ENCODE measurements at regions not wholly inside any gene's neighbourhood (a gene's known extent, or its start where the extent isn't known, plus 50 kb on each side); places are given as distances from the start of the nearest gene placed in this dataset.

- peaks cover 9% of the 10 kb centered on the region; the same call in 1 of the 3 replicates for H3K4me1 ChIP-seq
- no peak overlapping the region for H3K4me3 ChIP-seq
- ATAC-seq (peak; percentile 71 to 73; a peak in 4 of 6 replicates), FAIRE-seq (no peak), DNase-seq (ENCODE audit: low read depth in 1 of 2, low spot score in 1 of 2) (peak; percentile 8 to 44)
- no peaks in the 10 kb centered on the region for H3K9me3 ChIP-seq
- TF ChIP-seq JUN (IDR thresholded peaks at IDR 0.05) (no peak), BHLHE40 (IDR thresholded peaks at IDR 0.05; ENCODE audit: low read depth, low read length) (no peak), ZFP36 (IDR thresholded peaks at IDR 0.05; ENCODE audit: borderline replicate concordance, partially characterized antibody) (no peak), FOSB (CRISPR knock-in tag; IDR thresholded peaks at IDR 0.05) (no peak), GATA3 (IDR thresholded peaks at IDR 0.05; ENCODE audit: borderline replicate concordance) (peak; percentile 78)
- ChIA-PET CTCF (interaction anchor here (1.6 kb wide), 1 partner anchor 17 kb away, joined by 4 read pairs; no protein-coding TSS in a partner anchor), POLR2A (no interaction called here)
- 0 out of 3 replicates have a peak overlapping the region, but pooled peaks have one; percentile 12 for H3K4me2 ChIP-seq
- H3K27ac ChIP-seq: no peak overlapping the region
Observed at GRCh38 chr5:125326150-125326510, 579.7 kb upstream of the ZNF608 start.

- no peaks in the 10 kb centered on the region for H3K9me3 ChIP-seq
- ChIA-PET POLR2A (no interaction called here), CTCF (no interaction called here)
- no peak overlapping the region for H3K4me3 ChIP-seq
- no peak for DNase-seq (ENCODE audit: low read depth in 1 of 2, low spot score in 1 of 2)
- H3K27ac ChIP-seq: no peak overlapping the region
- WGBS (ENCODE audit: missing lambda C conversion rate): 79% methylated on average over 3 of the region's 3 CpGs
- no peak for ATAC-seq
- no peak overlapping the region for H3K4me2 ChIP-seq
- H3K4me1 ChIP-seq: peaks cover 9% of the 10 kb centered on the region; the same call in 1 of the 3 replicates
- no peak for FAIRE-seq
- no peak for TF ChIP-seq FOXS1 (CRISPR knock-in tag; IDR thresholded peaks at IDR 0.05)
- TF ChIP-seq PBX3 (IDR thresholded peaks at IDR 0.05): no peak
- no peak for TF ChIP-seq EP300 (IDR thresholded peaks at IDR 0.05)
- TF ChIP-seq BHLHE40 (IDR thresholded peaks at IDR 0.05; ENCODE audit: low read depth, low read length): no peak
- no peak for TF ChIP-seq HEYL (CRISPR knock-in tag; IDR thresholded peaks at IDR 0.05)
- no peak for TF ChIP-seq SREBF2 (IDR thresholded peaks at IDR 0.05)
- TF ChIP-seq HES2 (IDR thresholded peaks at IDR 0.05): no peak
- TF ChIP-seq HMGXB4 (CRISPR knock-in tag; IDR thresholded peaks at IDR 0.05; ENCODE audit: borderline replicate concordance): no peak
- no peak for TF ChIP-seq ESRRA (IDR thresholded peaks at IDR 0.05; ENCODE audit: borderline replicate concordance, low read length)
- TF ChIP-seq EHMT2 (IDR thresholded peaks at IDR 0.05; ENCODE audit: low read depth): no peak
- TF ChIP-seq EHF (CRISPR knock-in tag; IDR thresholded peaks at IDR 0.05): no peak
- no peak for TF ChIP-seq ZNF302 (CRISPR knock-in tag; IDR thresholded peaks at IDR 0.05)
- no peak for TF ChIP-seq GATA3 (IDR thresholded peaks at IDR 0.05; ENCODE audit: borderline replicate concordance)
- TF ChIP-seq RARB (CRISPR knock-in tag; IDR thresholded peaks at IDR 0.05): no peak
- TF ChIP-seq RCOR1 (IDR thresholded peaks at IDR 0.05; ENCODE audit: low read depth, low read length): no peak
- no peak for TF ChIP-seq PHF8 (IDR thresholded peaks at IDR 0.05; ENCODE audit: borderline replicate concordance, low read depth)
- no peak for TF ChIP-seq FOSB (CRISPR knock-in tag; IDR thresholded peaks at IDR 0.05)
Observed at GRCh38 chr5:125327676-125328075, 581.2 kb upstream of the ZNF608 start.

GRCh38 chr5:125331987-125332598, 585.7 kb upstream of the ZNF608 start:
- 79% methylated on average over 1 of the region's 1 CpG for WGBS (ENCODE audit: missing lambda C conversion rate)
- ChIA-PET CTCF (no interaction called here), POLR2A (no interaction called here)
- TF ChIP-seq POLR2AphosphoS2 (conservative IDR thresholded peaks at IDR 0.05; ENCODE audit: low read length) (no peak), RAD21 (conservative IDR thresholded peaks at IDR 0.05 in 1 of 2, IDR thresholded peaks at IDR 0.05 in 1 of 2) (no peak), FOXS1 (CRISPR knock-in tag; IDR thresholded peaks at IDR 0.05) (no peak), MAFK (IDR thresholded peaks at IDR 0.05; ENCODE audit: partially characterized antibody) (no peak), USF2 (IDR thresholded peaks at IDR 0.05) (no peak), SMC3 (IDR thresholded peaks at IDR 0.05) (no peak), ESRRA (IDR thresholded peaks at IDR 0.05; ENCODE audit: borderline replicate concordance, low read length) (no peak), HMGXB4 (CRISPR knock-in tag; IDR thresholded peaks at IDR 0.05; ENCODE audit: borderline replicate concordance) (no peak), HDAC2 (IDR thresholded peaks at IDR 0.05) (no peak), HOXB5 (CRISPR knock-in tag; IDR thresholded peaks at IDR 0.05) (no peak), POLR2A (IDR thresholded peaks at IDR 0.05; ENCODE audit: low read length) (no peak), CEBPB (IDR thresholded peaks at IDR 0.05) (no peak), HEYL (CRISPR knock-in tag; IDR thresholded peaks at IDR 0.05) (no peak), TP53 (CRISPR knock-in tag; IDR thresholded peaks at IDR 0.05) (no peak), JUN (IDR thresholded peaks at IDR 0.05) (no peak), CBX2 (IDR thresholded peaks at IDR 0.05; ENCODE audit: borderline replicate concordance, low read depth) (no peak), JUNB (IDR thresholded peaks at IDR 0.05) (no peak), PHF8 (IDR thresholded peaks at IDR 0.05; ENCODE audit: borderline replicate concordance, low read depth) (no peak)
- no peaks in the 10 kb centered on the region for H3K4me1 ChIP-seq
- no peak overlapping the region for H3K4me2 ChIP-seq
- ATAC-seq: no peak
- DNase-seq (ENCODE audit: low read depth in 1 of 2, low spot score in 1 of 2): no peak
- no peak overlapping the region for H3K27ac ChIP-seq
- H3K9me3 ChIP-seq: no peaks in the 10 kb centered on the region
- no peak overlapping the region for H3K4me3 ChIP-seq
- no peak for FAIRE-seq
